Lung (tissue), 11 donors: ENCODE measurements at regions not wholly inside any gene's neighbourhood (a gene's known extent, or its start where the extent isn't known, plus 50 kb on each side); places are given as distances from the start of the nearest gene placed in this dataset.

ENCODE experiments used
- ATAC-seq: fragments of 200-7000 bp; cut with Tn5 transposase; one replicate; pipeline ENCODE4 v1.9.1; 2020; ENCODE audit warnings: moderate number of reproducible peaks; ENCODE audit not compliant: insufficient read depth, low FRiP score
- DNase-seq, 3 donors: peaks; one replicate each; pipeline ENCODE4 v3.0.0-alpha.2; 2013 to 2017
- H3K27ac ChIP-seq, 2 donors: one replicate each; pipeline ENCODE4 v1.5.1; 2013; ENCODE audit warnings: mild to moderate bottlenecking in 2 of 2, moderate library complexity in 2 of 2, control low read depth in 1 of 2, inconsistent platforms in 1 of 2, low read depth in 1 of 2, low read length in 1 of 2
- H3K27me3 ChIP-seq, 3 donors: one replicate each; pipeline ENCODE4 v1.5.1; 2013; ENCODE audit warnings: low read length in 2 of 3; ENCODE audit not compliant: control insufficient read depth in 3 of 3, insufficient read depth in 3 of 3
- H3K36me3 ChIP-seq, 4 donors: one replicate each; pipeline ENCODE4 v1.5.1; 2013; ENCODE audit warnings: low read length in 4 of 4, mild to moderate bottlenecking in 1 of 4, moderate library complexity in 1 of 4; ENCODE audit not compliant: control insufficient read depth in 4 of 4, insufficient read depth in 4 of 4
- H3K4me1 ChIP-seq, 5 donors: one replicate each; pipeline ENCODE4 v1.5.1; 2013; ENCODE audit warnings: low read length in 5 of 5, mild to moderate bottlenecking in 2 of 5, moderate library complexity in 1 of 5; ENCODE audit not compliant: control insufficient read depth in 5 of 5, insufficient read depth in 5 of 5
- H3K4me3 ChIP-seq: one replicate; pipeline ENCODE4 v1.5.1; 2013; ENCODE audit warnings: mild to moderate bottlenecking, control low read depth, moderate library complexity
- H3K9ac ChIP-seq, 2 donors: one replicate each; pipeline ENCODE4 v1.5.1; 2013; ENCODE audit warnings: low read length in 2 of 2, control low read depth in 1 of 2; ENCODE audit not compliant: insufficient read depth in 1 of 2
- H3K9me3 ChIP-seq, 4 donors: one replicate each; pipeline ENCODE4 v1.5.1; 2013; ENCODE audit warnings: low read length in 3 of 4, mild to moderate bottlenecking in 1 of 4, moderate library complexity in 1 of 4; ENCODE audit not compliant: control insufficient read depth in 4 of 4, insufficient read depth in 3 of 4
- CTCF ChIP-seq: IDR thresholded peaks from 2 replicates; pipeline ENCODE4 v1.5.1; 2012; ENCODE audit warnings: mild to moderate bottlenecking; ENCODE audit errors: control extremely low read depth, extremely low read depth
- WGBS, 2 donors: extraction: QIAGEN DNeasy Blood & Tissue Kit; methylation state at CpG; one replicate each; pipeline ENCODE4 v1.1.7; 2013; 5-methylcytosine and 5-hydroxymethylcytosine counted together
- donor health status: control.
- donor health status: control.
- donor health status: Bipolar disorder and iron deficiency.
- donor health status: healthy.
- donor health status: DM: yes; HTN: yes; CAD: no.

- no peak for TF ChIP-seq CTCF
- Histone ChIP-seq H3K36me3 (no peaks in the 10 kb centered on the region), H3K27ac (no peak overlapping the region), H3K4me1 (no peaks in the 10 kb centered on the region), H3K4me3 (no peak overlapping the region), H3K9ac (no peak overlapping the region), H3K27me3 (no peaks in the 10 kb centered on the region), H3K9me3 (peaks cover 0 to 2% (median 0%) of the 10 kb centered on the region in 4 donors)
- no peak for DNase-seq
- no peak for ATAC-seq
- 70 to 74% methylated on average over 4 of the region's 4 CpGs for WGBS, 2 donors
Observed at GRCh38 chr13:60260440-60260839, 96.7 kb upstream of the DIAPH3 start.

GRCh38 chr13:60261432-60262351 is 98.0 kb upstream of the DIAPH3 start:
- ATAC-seq (no peak), DNase-seq (no peak)
- Histone ChIP-seq H3K9me3 (peaks cover 0 to 2% (median 0%) of the 10 kb centered on the region in 4 donors), H3K4me3 (no peak overlapping the region), H3K27ac (no peak overlapping the region), H3K9ac (no peak overlapping the region), H3K4me1 (no peaks in the 10 kb centered on the region), H3K27me3 (no peaks in the 10 kb centered on the region), H3K36me3 (no peaks in the 10 kb centered on the region)
- WGBS, 2 donors = 68 to 76% methylated on average over 12 of the region's 12 CpGs
- no peak for TF ChIP-seq CTCF

GRCh38 chr13:60265566-60265965 is 101.8 kb upstream of the DIAPH3 start:
- Histone ChIP-seq H3K36me3 (no peaks in the 10 kb centered on the region), H3K4me3 (no peak overlapping the region), H3K9ac (no peak overlapping the region), H3K9me3 (no peaks in the 10 kb centered on the region), H3K4me1 (no peaks in the 10 kb centered on the region), H3K27me3 (no peaks in the 10 kb centered on the region), H3K27ac (no peak overlapping the region)
- no peak for TF ChIP-seq CTCF
- 97 to 100% methylated on average over 1 of the region's 1 CpG for WGBS, 2 donors
- ATAC-seq = no peak
- DNase-seq = no peak
